ENCODE measurements at regions not wholly inside any gene's neighbourhood (a gene's known extent, or its start where the extent isn't known, plus 50 kb on each side); places are given as distances from the start of the nearest gene placed in this dataset.

DNA sequence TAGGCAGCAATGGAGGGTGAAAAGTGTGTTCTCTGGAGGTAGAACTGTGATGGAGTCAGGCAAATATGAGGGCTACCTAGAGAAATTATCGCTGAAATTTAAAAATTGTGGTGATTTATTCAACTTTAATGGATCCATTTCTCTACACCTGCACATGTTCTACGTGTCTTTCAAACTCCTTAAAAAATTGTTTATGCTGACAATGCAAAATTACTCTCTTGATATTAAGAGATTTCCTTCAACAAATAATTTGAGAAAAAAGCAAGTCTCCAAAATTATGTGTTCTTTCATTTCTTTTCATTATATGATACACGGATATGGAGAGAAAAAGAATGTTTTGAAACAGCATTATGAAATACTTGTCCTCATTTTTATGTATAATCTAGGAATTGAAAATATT lies 1151.4 kb upstream of the PABPC4L start:
- TF ChIP-seq, protein P1, sequence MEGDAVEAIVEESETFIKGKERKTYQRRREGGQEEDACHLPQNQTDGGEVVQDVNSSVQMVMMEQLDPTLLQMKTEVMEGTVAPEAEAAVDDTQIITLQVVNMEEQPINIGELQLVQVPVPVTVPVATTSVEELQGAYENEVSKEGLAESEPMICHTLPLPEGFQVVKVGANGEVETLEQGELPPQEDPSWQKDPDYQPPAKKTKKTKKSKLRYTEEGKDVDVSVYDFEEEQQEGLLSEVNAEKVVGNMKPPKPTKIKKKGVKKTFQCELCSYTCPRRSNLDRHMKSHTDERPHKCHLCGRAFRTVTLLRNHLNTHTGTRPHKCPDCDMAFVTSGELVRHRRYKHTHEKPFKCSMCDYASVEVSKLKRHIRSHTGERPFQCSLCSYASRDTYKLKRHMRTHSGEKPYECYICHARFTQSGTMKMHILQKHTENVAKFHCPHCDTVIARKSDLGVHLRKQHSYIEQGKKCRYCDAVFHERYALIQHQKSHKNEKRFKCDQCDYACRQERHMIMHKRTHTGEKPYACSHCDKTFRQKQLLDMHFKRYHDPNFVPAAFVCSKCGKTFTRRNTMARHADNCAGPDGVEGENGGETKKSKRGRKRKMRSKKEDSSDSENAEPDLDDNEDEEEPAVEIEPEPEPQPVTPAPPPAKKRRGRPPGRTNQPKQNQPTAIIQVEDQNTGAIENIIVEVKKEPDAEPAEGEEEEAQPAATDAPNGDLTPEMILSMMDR (IDR thresholded peaks at IDR 0.05; ENCODE audit: insufficient read depth, low read length, poor library complexity, severe bottlenecking) = no peak
- no peak for DNase-seq (ENCODE audit: low read depth)
- Histone ChIP-seq H3K4me3 (ENCODE audit: low read depth, low read length) (no peak overlapping the region), H3K36me3 (ENCODE audit: control insufficient read depth, insufficient read depth, low read length) (no peaks in the 10 kb centered on the region), H3K27me3 (ENCODE audit: control insufficient read depth, insufficient read depth, low read length) (no peaks in the 10 kb centered on the region)

DNA sequence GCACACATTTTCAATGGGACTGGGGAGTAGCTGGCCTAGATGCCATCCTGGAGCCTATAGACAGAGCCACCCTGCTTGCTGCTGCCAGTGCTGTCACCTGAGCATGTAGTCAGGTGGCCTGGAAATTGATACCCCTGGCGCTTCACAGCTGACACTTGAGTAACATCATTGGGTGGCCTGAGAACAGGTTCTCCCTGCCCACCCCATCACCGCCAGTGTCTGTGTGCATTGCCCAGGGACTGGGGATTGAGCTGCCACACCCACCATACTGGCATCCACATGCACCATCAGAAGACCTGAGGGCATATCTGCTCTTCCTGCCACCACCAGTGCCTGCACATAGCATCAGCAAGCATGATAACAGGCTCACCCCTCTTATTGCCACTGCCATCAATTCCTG lies 1142.9 kb upstream of the PABPC4L start:
- no peak overlapping the region for H3K4me3 ChIP-seq (ENCODE audit: low read depth, low read length)
- TF ChIP-seq, protein P1 (IDR thresholded peaks at IDR 0.05; ENCODE audit: insufficient read depth, low read length, poor library complexity, severe bottlenecking) = no peak
- no peaks in the 10 kb centered on the region for H3K36me3 ChIP-seq (ENCODE audit: control insufficient read depth, insufficient read depth, low read length)
- no peaks in the 10 kb centered on the region for H3K27me3 ChIP-seq (ENCODE audit: control insufficient read depth, insufficient read depth, low read length)
- DNase-seq (ENCODE audit: low read depth) = no peak

DNA sequence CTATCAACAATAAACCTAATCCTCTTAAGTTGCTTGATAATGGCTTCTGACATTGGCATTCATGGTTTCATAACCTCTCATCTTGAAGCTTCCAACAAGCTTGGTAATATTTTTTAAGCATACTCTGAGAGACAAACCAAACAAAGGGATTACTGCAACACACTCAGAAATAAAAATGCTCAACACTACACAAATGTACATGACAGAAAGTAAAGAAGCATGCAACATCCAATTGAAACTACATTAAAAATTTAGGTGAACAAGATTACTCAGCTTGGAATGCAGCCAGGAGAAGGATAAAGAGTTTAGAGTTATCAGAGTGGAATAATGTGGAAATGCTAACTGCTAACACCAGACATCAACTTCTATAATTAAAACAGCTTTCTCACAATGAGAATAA lies 1136.6 kb upstream of the PABPC4L start:
- Histone ChIP-seq H3K36me3 (ENCODE audit: control insufficient read depth, insufficient read depth, low read length) (no peaks in the 10 kb centered on the region), H3K27me3 (ENCODE audit: control insufficient read depth, insufficient read depth, low read length) (no peaks in the 10 kb centered on the region), H3K4me3 (ENCODE audit: low read depth, low read length) (no peak overlapping the region)
- DNase-seq (ENCODE audit: low read depth) = no peak
- TF ChIP-seq, protein P1 (IDR thresholded peaks at IDR 0.05; ENCODE audit: insufficient read depth, low read length, poor library complexity, severe bottlenecking) = no peak

DNA sequence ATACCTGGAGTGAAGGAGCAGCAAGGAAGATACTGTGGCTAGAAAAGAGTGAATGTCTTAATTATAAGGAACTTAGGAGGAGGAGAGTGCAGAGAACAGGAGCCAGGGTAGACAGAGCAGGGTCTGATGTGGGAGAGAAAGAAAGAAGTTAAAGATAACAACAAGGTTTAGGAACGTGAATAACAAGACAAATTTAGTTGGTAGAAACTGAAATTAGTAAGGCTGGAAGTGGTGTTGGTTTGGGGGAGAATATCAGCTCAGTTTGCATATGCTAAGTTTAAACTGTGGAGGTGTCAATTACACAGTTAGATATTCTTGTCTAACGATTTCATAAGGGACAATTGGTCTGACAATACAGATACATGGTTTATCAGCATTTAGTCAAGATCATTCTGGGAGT lies 1123.7 kb upstream of the PABPC4L start:
- H3K4me3 ChIP-seq (ENCODE audit: low read depth, low read length) = no peak overlapping the region
- H3K27me3 ChIP-seq (ENCODE audit: control insufficient read depth, insufficient read depth, low read length) = no peaks in the 10 kb centered on the region
- no peaks in the 10 kb centered on the region for H3K36me3 ChIP-seq (ENCODE audit: control insufficient read depth, insufficient read depth, low read length)
- DNase-seq (ENCODE audit: low read depth) = no peak
- TF ChIP-seq, protein P1 (IDR thresholded peaks at IDR 0.05; ENCODE audit: insufficient read depth, low read length, poor library complexity, severe bottlenecking) = no peak

DNA sequence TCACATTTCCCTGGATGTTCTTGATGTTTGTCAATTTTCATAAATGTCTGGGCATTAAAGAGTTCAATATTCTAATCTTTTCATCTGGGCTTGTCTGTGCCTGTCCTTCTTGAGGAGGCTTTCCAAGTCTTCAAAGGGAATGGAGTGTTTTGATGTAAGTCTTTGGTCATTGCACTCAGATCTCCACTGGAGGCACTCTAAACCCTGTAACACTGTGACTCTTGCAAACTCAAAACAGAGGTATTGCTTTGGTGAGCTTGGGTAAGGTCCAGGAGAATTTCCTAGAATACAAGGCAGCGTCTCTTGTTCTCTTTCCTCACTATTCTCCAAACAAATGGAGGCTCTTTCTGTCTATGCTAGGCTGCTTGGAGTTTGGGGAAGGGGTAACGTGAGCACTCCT lies 1118.1 kb upstream of the PABPC4L start:
- Histone ChIP-seq H3K36me3 (ENCODE audit: control insufficient read depth, insufficient read depth, low read length) (no peaks in the 10 kb centered on the region), H3K27me3 (ENCODE audit: control insufficient read depth, insufficient read depth, low read length) (no peaks in the 10 kb centered on the region), H3K4me3 (ENCODE audit: low read depth, low read length) (no peak overlapping the region)
- no peak for DNase-seq (ENCODE audit: low read depth)
- TF ChIP-seq, protein P1 (IDR thresholded peaks at IDR 0.05; ENCODE audit: insufficient read depth, low read length, poor library complexity, severe bottlenecking) = no peak

DNA sequence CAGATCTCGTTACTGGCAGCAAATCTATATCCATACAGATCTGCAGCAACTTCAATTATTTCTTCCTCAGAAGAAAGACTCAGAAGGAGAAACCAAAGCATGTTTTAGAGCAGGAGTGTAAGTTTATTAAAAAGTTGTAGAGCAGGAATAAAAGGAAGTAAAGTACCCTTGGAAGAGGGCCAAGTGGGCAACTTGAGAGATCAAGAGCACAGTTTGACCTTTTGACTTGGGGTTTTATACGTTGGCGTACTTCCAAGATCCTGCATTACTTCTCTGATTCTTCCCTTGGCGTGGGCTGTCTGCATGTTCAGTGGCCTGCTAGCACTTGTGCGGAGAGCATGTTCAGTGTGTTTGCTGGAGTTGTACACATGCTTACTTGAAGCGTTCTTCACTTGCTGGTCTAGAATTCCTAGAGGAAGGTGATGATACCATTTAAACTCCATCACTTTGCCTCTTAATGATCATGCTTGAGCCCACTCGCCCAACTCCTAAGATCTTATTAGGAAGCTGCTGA lies 1114.7 kb upstream of the PABPC4L start:
- no peaks in the 10 kb centered on the region for H3K27me3 ChIP-seq (ENCODE audit: control insufficient read depth, insufficient read depth, low read length)
- no peak for DNase-seq (ENCODE audit: low read depth)
- H3K36me3 ChIP-seq (ENCODE audit: control insufficient read depth, insufficient read depth, low read length) = no peaks in the 10 kb centered on the region
- H3K4me3 ChIP-seq (ENCODE audit: low read depth, low read length) = no peak overlapping the region
- TF ChIP-seq, protein P1 (IDR thresholded peaks at IDR 0.05; ENCODE audit: insufficient read depth, low read length, poor library complexity, severe bottlenecking) = no peak

Measured in kidney epithelial cell (primary cell).